Keratinocyte (primary cell): ENCODE measurements at regions not wholly inside any gene's neighbourhood (a gene's known extent, or its start where the extent isn't known, plus 50 kb on each side); places are given as distances from the start of the nearest gene placed in this dataset.

Source experiments
- DNase-seq: peaks from one replicate; pipeline ENCODE4 v3.0.0-alpha.2; 2011; ENCODE audit warnings: low read depth, missing footprints, low spot score
- FAIRE-seq: peaks from 2 replicates; lab custom pipeline; 2011; peaks lifted over from hg19 to GRCh38; lab: Jason Lieb, UNC
- H2AFZ ChIP-seq: 2 replicates; pipeline ENCODE4 v1.6.0; 2012; ENCODE audit warnings: low read length, control low read depth, inconsistent platforms; ENCODE audit not compliant: control insufficient read depth
- H3K27ac ChIP-seq: 2 replicates; pipeline ENCODE4 v1.5.1; 2011; ENCODE audit warnings: low read length; ENCODE audit not compliant: control insufficient read depth, insufficient read depth
- H3K27me3 ChIP-seq: 3 replicates; pipeline ENCODE4 v1.6.0; 2011; ENCODE audit warnings: low read length; ENCODE audit not compliant: control insufficient read depth, insufficient read depth; ENCODE audit errors: extremely low read depth
- H3K36me3 ChIP-seq, 2 experiments: 2 replicates in 1 of 2; 3 replicates in 1 of 2; pipeline ENCODE4 v1.5.1; 2011; ENCODE audit warnings: low read length in 2 of 2, mild to moderate bottlenecking in 1 of 2; ENCODE audit not compliant: control insufficient read depth in 2 of 2, insufficient read depth in 2 of 2; ENCODE audit errors: extremely low read depth in 1 of 2
- H3K4me1 ChIP-seq: 3 replicates; pipeline ENCODE4 v1.5.1; 2011; ENCODE audit warnings: low read length; ENCODE audit not compliant: control insufficient read depth, insufficient read depth; ENCODE audit errors: extremely low read depth
- H3K4me2 ChIP-seq: 3 replicates; pipeline ENCODE4 v1.6.0; 2011; ENCODE audit warnings: low read depth, low read length; ENCODE audit not compliant: control insufficient read depth, insufficient read depth; ENCODE audit errors: extremely low read depth
- H3K4me3 ChIP-seq, 3 experiments: fragments of 200-600 bp in 1 of 3; sonication (generic) in 1 of 3; 2 replicates in 2 of 3; 3 replicates in 1 of 3; pipeline ENCODE4 v1.5.1; 2011 to 2016; ENCODE audit warnings: low read length in 3 of 3, mild to moderate bottlenecking in 3 of 3, control low read depth in 2 of 3, inconsistent platforms in 1 of 3, low read depth in 1 of 3, mixed read lengths in 1 of 3, mixed run types in 1 of 3, moderate library complexity in 1 of 3; ENCODE audit not compliant: control insufficient read depth in 2 of 3, insufficient read depth in 2 of 3; ENCODE audit errors: extremely low read depth in 1 of 3
- H3K79me2 ChIP-seq: 2 replicates; pipeline ENCODE4 v1.6.0; 2012; ENCODE audit warnings: low read length; ENCODE audit not compliant: control insufficient read depth, insufficient read depth
- H3K9ac ChIP-seq: 3 replicates; pipeline ENCODE4 v1.6.0; 2011; ENCODE audit warnings: low read length; ENCODE audit not compliant: control insufficient read depth, insufficient read depth; ENCODE audit errors: extremely low read depth
- H3K9me1 ChIP-seq: 3 replicates; pipeline ENCODE4 v1.6.0; 2011; ENCODE audit warnings: low read length; ENCODE audit not compliant: control insufficient read depth, insufficient read depth; ENCODE audit errors: extremely low read depth
- H3K9me3 ChIP-seq: 2 replicates; pipeline ENCODE4 v1.5.1; 2012; ENCODE audit warnings: low read depth, low read length; ENCODE audit not compliant: control insufficient read depth
- H4K20me1 ChIP-seq: 3 replicates; pipeline ENCODE4 v1.6.0; 2011; ENCODE audit warnings: low read length; ENCODE audit not compliant: control insufficient read depth, insufficient read depth; ENCODE audit errors: extremely low read depth
- CTCF ChIP-seq, 3 experiments: IDR thresholded peaks in 1 of 3; conservative IDR thresholded peaks in 1 of 3; optimal IDR thresholded peaks in 1 of 3; 2 replicates in 2 of 3; 3 replicates in 1 of 3; pipeline versions ENCODE3 to v1.5.1; 2011; ENCODE audit warnings: low read length in 3 of 3, mild to moderate bottlenecking in 3 of 3, moderate library complexity in 2 of 3, control low read depth in 1 of 3, inconsistent platforms in 1 of 3; ENCODE audit not compliant: insufficient read depth in 2 of 3; ENCODE audit errors: extremely low read depth in 1 of 3
- EZH2 ChIP-seq: IDR thresholded peaks from one replicate; pipeline ENCODE4 v1.6.1; 2012; ENCODE audit warnings: inconsistent platforms, mild to moderate bottlenecking, low read length, moderate library complexity
- dilution Hi-C: fragments of 300-500 bp; cut with MboI; formaldehyde crosslinking; loops from one replicate; pipeline ENCODE4 v1.7.0; 2020; ENCODE audit warnings: low sequenced_read_pairs; ENCODE audit not compliant: extremely low pct_ligation_motif_present

- Histone ChIP-seq H3K36me3 (no peaks in the 10 kb centered on the region), H3K79me2 (no peaks in the 10 kb centered on the region), H3K9ac (no peak overlapping the region), H3K27ac (no peak overlapping the region), H4K20me1 (no peaks in the 10 kb centered on the region), H2AFZ (no peak overlapping the region), H3K4me3 (no peak overlapping the region), H3K27me3 (no peaks in the 10 kb centered on the region), H3K9me1 (no peaks in the 10 kb centered on the region), H3K4me2 (no peak overlapping the region), H3K9me3 (no peaks in the 10 kb centered on the region), H3K4me1 (no peaks in the 10 kb centered on the region)
- DNase-seq = no peak
- dilution Hi-C loops = no loop called here
- no peak for FAIRE-seq
- TF ChIP-seq CTCF (optimal IDR thresholded peaks at IDR 0.05 in 1 of 3, IDR thresholded peaks at IDR 0.05 in 1 of 3, conservative IDR thresholded peaks at IDR 0.05 in 1 of 3; ENCODE audit: extremely low read depth in 1 of 3, insufficient read depth in 2 of 3, low read length in 3 of 3) (no peak), EZH2 (no peak)
Measured at GRCh38 chr1:157442065-157442464, 110.2 kb downstream of the FCRL5 start.

- no peak overlapping the region for H2AFZ ChIP-seq
- dilution Hi-C loops = no loop called here
- FAIRE-seq = no peak
Measured at GRCh38 chr1:157439302-157439954, 112.9 kb downstream of the FCRL5 start.

More at GRCh38 chr1:157439302-157439954, 112.9 kb downstream of the FCRL5 start:
- no peaks in the 10 kb centered on the region for H3K36me3 ChIP-seq
- no peak for DNase-seq
- no peaks in the 10 kb centered on the region for H4K20me1 ChIP-seq
- H3K9me1 ChIP-seq = no peaks in the 10 kb centered on the region
- H3K79me2 ChIP-seq = no peaks in the 10 kb centered on the region
- H3K9ac ChIP-seq = no peak overlapping the region
- TF ChIP-seq CTCF (optimal IDR thresholded peaks at IDR 0.05 in 1 of 3, IDR thresholded peaks at IDR 0.05 in 1 of 3, conservative IDR thresholded peaks at IDR 0.05 in 1 of 3; ENCODE audit: extremely low read depth in 1 of 3, insufficient read depth in 2 of 3, low read length in 3 of 3) = no peak
- no peak for TF ChIP-seq EZH2
- H3K27me3 ChIP-seq = no peaks in the 10 kb centered on the region
- no peak overlapping the region for H3K4me3 ChIP-seq
- H3K27ac ChIP-seq = no peak overlapping the region
- no peak overlapping the region for H3K4me2 ChIP-seq
- H3K4me1 ChIP-seq = no peaks in the 10 kb centered on the region
- no peaks in the 10 kb centered on the region for H3K9me3 ChIP-seq
